KMS-11 (cell line): ENCODE measurements at regions not wholly inside any gene's neighbourhood (a gene's known extent, or its start where the extent isn't known, plus 50 kb on each side); places are given as distances from the start of the nearest gene placed in this dataset.

Experiments
- H2AFZ ChIP-seq: fragments of 200-600 bp; sonication (generic); 2 replicates; pipeline ENCODE4 v1.6.1; 2016; ENCODE audit warnings: antibody characterized with exemption, mixed run types, low read depth
- H3K27ac ChIP-seq: fragments of 200-600 bp; sonication (generic); 2 replicates; pipeline ENCODE4 v1.6.1; 2016; ENCODE audit warnings: mild to moderate bottlenecking, mixed run types
- H3K27me3 ChIP-seq: fragments of 200-600 bp; sonication (generic); 2 replicates; pipeline ENCODE4 v1.6.1; 2017; ENCODE audit warnings: mild to moderate bottlenecking, low read depth, mixed run types, moderate library complexity; ENCODE audit not compliant: insufficient read depth
- H3K36me3 ChIP-seq: fragments of 200-600 bp; sonication (generic); 2 replicates; pipeline ENCODE4 v1.6.1; 2017; ENCODE audit warnings: mild to moderate bottlenecking, mixed run types; ENCODE audit not compliant: insufficient read depth
- H3K4me1 ChIP-seq: fragments of 200-600 bp; sonication (generic); 2 replicates; pipeline ENCODE4 v1.6.1; 2016; ENCODE audit warnings: mild to moderate bottlenecking, low read depth, mixed run types; ENCODE audit not compliant: poor library complexity, severe bottlenecking
- H3K4me2 ChIP-seq: fragments of 200-600 bp; sonication (generic); 2 replicates; pipeline ENCODE4 v1.7.0; 2016; ENCODE audit warnings: mild to moderate bottlenecking, mixed run types
- H3K4me3 ChIP-seq: fragments of 200-600 bp; sonication (generic); IDR thresholded peaks from 2 replicates; pipeline ENCODE4 v1.6.1; 2017; ENCODE audit warnings: low read depth, low read length, mixed read lengths; ENCODE audit not compliant: insufficient read depth
- H3K79me2 ChIP-seq: fragments of 200-600 bp; sonication (generic); 2 replicates; pipeline ENCODE4 v1.6.1; 2016; ENCODE audit warnings: low read depth, mixed run types; ENCODE audit not compliant: insufficient read depth
- H3K9ac ChIP-seq: fragments of 200-600 bp; sonication (generic); 2 replicates; pipeline ENCODE4 v1.6.1; 2016; ENCODE audit warnings: mild to moderate bottlenecking, mixed run types
- H4K20me1 ChIP-seq: fragments of 200-600 bp; sonication (generic); 2 replicates; pipeline ENCODE4 v1.6.1; 2016; ENCODE audit warnings: mild to moderate bottlenecking, mixed run types; ENCODE audit not compliant: insufficient read depth
- CTCF ChIP-seq: fragments of 200-600 bp; sonication (generic); conservative IDR thresholded peaks from 2 replicates; pipeline ENCODE4 v1.6.1; 2017; ENCODE audit warnings: low read depth, mild to moderate bottlenecking, antibody characterized with exemption, low read length, moderate library complexity, mixed read lengths

- TF ChIP-seq CTCF, result no peak
- Histone ChIP-seq H3K27me3 (no peaks in the 10 kb centered on the region), H3K9ac (no peak overlapping the region), H3K79me2 (no peaks in the 10 kb centered on the region), H3K36me3 (no peaks in the 10 kb centered on the region), H3K4me1 (no peaks in the 10 kb centered on the region), H4K20me1 (no peaks in the 10 kb centered on the region), H3K27ac (no peak overlapping the region), H3K4me3 (no peak overlapping the region), H3K4me2 (no peak overlapping the region), H2AFZ (no peak overlapping the region)
These were observed 451.6 kb downstream of the TRHDE start for GRCh38 chr12:72723732-72724131.

- Histone ChIP-seq H3K27ac (no peak overlapping the region), H3K4me3 (no peak overlapping the region), H3K4me1 (no peaks in the 10 kb centered on the region), H3K27me3 (no peaks in the 10 kb centered on the region), H3K36me3 (no peaks in the 10 kb centered on the region), H4K20me1 (no peaks in the 10 kb centered on the region), H3K4me2 (no peak overlapping the region), H3K79me2 (no peaks in the 10 kb centered on the region), H2AFZ (no peak overlapping the region), H3K9ac (no peak overlapping the region)
- no peak for TF ChIP-seq CTCF
These were observed 457.4 kb downstream of the TRHDE start for GRCh38 chr12:72729451-72730010.

- TF ChIP-seq CTCF, result no peak
- no peak overlapping the region for H3K4me3 ChIP-seq
- H3K27me3 ChIP-seq, result no peaks in the 10 kb centered on the region
- no peak overlapping the region for H2AFZ ChIP-seq
- no peaks in the 10 kb centered on the region for H3K4me1 ChIP-seq
- H3K4me2 ChIP-seq, result no peak overlapping the region
- H3K27ac ChIP-seq, result no peak overlapping the region
- H3K79me2 ChIP-seq, result no peaks in the 10 kb centered on the region
- no peaks in the 10 kb centered on the region for H4K20me1 ChIP-seq
- H3K36me3 ChIP-seq, result no peaks in the 10 kb centered on the region
- H3K9ac ChIP-seq, result no peak overlapping the region
These were observed 462.4 kb downstream of the TRHDE start for GRCh38 chr12:72734581-72734980.

GRCh38 chr12:72738811-72739210, 466.6 kb downstream of the TRHDE start:
- Histone ChIP-seq H4K20me1 (no peaks in the 10 kb centered on the region), H3K36me3 (no peaks in the 10 kb centered on the region), H3K27ac (no peak overlapping the region), H3K79me2 (no peaks in the 10 kb centered on the region), H2AFZ (no peak overlapping the region), H3K4me1 (no peaks in the 10 kb centered on the region), H3K4me3 (no peak overlapping the region), H3K4me2 (no peak overlapping the region), H3K9ac (no peak overlapping the region), H3K27me3 (no peaks in the 10 kb centered on the region)
- no peak for TF ChIP-seq CTCF
